GM18502 (cell line): ENCODE measurements at regions not wholly inside any gene's neighbourhood (a gene's known extent, or its start where the extent isn't known, plus 50 kb on each side); places are given as distances from the start of the nearest gene placed in this dataset.

Source experiments
- ATAC-seq: cut with Tn5 transposase; IDR thresholded peaks from one replicate; pipeline ENCODE4 v1.9.1; 2021; ENCODE audit warnings: mild to moderate bottlenecking; ENCODE audit not compliant: unreplicated experiment, poor library complexity

DNA sequence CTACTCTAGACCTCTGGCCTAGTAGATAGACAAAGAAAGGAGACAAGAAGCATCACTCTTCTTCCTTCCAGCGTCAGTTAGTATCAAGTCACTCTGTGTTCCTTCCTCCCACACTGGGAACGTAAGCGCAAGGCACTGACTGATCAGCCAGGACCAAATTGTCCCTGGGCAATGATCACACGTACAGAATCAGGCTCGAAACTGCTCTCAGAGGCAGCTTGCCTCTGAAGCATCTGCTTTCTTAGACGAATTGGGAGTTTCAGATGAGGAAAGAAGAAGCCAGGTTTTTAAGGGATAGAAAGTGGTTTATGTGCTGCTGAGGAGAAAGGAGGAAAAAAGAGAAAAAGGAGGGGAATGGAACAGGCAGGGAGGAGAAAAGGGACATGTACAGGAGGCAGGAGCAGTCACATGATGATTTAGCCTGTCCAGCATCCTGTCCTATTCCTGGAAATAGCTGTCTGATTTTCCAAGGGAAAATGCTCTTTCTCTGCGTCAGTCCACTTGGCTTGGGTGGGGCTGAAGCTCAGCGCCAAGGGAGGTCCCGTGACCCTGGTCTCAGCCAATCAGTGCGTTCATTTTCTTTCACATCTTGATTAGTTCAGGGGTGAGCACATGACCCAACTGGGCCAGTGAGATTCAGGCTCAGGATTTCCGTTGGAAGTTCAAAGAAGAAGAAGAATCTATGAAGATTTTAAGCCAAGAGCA, 102.0 kb upstream of the PRICKLE2 start:
- no peak for ATAC-seq

DNA sequence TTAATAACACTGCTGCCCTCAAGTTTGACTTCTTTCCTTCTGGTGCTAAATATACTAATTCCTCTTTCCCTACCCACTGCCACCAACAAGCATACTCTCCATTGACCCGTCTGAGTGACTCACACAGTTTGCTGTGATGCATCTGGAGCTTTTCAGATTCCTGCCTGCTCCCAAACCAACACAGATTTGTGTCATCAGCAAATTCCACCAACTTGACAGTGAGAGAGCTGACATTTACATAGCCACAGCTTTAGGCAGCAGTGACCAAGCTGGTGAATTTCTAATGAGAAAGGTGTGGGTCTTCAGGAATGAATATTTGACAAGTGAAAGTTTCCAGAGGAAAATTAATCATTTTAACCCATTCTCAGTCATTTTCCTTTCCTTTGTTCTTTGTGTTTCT, 96.5 kb upstream of the PRICKLE2 start:
- ATAC-seq = no peak

DNA sequence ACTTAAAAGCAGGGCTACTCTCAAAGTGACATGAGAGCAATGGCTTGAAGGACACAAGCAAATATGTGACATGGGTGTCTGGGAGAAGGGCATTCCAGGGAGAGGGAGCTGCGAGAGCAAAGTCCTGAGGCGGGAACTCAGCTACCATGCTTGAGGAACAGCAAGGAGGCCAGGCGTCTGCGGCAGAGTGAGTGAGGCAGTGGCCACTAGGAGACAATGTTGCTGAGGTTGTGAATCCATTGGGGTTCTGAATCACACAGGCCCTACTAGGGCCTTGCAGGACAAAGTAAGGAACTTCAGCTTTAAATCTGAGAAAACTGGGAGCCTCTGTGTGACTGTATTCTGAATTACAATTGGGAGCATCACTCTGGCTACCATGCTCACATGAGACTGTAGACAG, 94.1 kb upstream of the PRICKLE2 start:
- no peak for ATAC-seq

DNA sequence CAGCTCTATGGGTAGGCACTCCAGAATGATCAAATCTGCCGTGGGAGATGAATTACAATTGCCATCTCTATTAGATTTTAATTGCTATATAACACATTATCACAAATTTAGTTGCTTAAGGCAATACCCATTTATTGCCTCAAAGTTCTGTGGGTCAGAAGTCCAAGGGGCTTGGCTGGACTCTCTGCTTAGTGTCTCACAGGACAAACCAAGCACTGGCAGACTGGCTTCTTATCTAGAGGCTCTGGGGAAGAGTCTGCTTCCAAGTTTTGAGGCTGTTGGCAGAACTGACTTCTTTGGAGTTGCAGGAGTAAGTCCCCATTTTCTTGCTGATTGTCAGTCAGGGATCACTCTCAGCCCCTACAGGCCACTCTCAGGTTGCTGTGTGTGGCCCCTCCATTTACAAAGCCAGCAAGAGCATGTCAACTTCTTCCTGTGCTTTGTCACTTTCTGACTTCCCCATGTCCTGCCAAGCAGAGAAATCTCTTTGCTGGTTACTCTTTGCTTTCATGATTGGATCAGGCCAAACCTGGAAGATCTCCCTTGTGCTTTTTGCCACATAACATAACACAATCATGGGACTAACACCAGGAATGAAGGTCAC, 93.5 kb upstream of the PRICKLE2 start:
- no peak for ATAC-seq

DNA sequence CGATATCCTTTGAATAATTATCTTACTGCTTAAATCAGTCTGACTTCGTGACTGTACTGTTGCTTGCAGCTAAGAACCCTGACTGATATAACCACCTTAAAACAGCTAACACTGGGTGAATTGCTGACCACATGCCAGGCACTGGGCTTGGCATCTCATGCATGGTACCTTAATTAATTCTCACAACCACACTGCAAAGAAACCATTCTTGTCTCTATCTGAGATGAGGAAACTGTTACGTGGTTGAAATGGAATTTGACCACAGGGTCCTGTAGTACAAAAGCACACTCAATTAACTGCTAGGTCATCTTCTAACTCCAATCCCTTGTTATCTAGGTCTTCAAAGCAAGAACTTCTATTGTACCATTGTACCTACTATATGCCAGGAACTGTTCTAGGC, 92.7 kb upstream of the PRICKLE2 start:
- no peak for ATAC-seq

DNA sequence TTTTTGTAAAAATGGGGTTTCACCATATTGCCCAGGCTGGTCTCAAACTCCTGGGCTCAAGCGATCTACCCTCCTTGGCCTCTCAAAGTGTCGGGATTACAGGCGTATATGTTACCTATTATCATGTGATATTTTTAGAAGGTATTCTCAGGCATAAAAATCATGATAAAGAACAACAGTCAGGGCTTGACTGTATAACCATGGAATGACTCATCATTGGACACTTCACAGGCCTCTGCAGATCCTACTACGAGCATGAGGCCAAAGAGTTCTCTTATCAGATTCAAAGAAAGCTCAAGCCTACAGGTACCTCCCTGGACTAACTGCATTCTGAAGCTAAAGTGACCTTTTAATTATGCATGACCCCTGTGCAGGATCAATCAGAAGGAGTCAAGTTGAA, 91.7 kb upstream of the PRICKLE2 start:
- ATAC-seq = no peak

DNA sequence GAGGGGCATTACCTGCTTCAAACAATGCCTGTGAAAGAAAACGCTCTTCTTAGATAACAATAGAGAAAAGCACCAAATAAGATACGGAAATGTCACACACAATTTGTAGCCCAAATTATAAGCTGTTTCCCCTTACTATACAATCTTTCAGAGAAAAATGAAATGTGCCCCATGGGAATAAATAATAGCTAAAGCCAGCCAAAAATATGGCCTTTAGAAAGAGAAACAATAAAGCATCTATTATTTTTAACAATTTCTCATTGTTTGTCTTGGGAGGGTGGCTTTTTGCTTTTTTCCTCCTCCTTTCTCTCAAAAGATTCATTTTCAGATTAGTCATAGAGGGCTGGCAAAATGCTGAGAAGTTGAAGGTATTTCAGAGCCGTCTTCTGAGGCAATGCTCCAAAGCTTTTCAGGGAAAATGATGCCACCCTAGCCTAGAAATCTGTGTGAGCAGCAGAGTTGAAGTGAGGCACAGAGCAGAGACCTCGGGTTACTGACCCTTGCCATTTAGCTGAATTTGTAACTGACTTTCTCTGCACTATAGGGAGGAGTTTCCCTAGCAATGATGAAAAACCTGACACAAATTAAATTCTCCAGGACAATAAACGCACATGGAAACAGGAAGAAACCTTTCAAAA, 86.3 kb upstream of the PRICKLE2 start:
- ATAC-seq = no peak

DNA sequence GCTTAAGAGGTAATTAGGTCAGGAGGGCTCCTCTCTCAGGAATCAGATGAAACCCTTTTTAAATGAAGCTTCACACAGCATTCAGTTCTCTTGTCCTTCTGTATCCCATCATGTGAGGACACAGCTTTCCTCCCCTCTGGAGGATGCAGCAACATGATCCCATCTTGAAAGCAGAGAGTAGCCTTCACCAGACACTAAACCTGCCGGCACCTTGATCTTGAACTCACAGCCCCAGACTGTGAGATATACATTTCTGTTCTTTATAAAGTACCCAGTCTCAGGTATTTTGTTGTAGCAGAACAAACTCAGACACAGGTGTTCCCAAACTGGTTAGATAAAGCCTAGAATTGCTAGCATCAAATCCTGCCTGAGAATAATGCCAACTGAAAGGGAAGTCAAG, 83.7 kb upstream of the PRICKLE2 start:
- no peak for ATAC-seq

DNA sequence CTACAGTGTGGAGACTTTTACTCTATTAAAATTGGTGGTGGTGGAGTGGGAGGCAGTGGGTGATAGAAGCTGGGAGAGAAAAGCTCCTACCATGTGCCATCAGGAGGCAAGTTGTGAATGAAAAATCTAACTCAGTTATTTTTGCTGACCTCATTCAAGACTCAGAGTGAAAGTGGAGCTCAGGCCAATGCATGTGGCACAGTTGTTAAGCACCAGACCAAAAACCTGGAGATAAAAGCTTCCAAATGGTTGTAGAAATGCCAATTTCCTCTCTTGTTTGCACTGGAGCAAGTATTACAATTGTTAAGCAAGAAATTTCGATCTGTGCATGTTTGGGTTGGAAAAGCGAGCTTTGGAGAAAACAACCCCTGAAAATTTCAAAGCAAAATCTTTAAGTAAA, 81.5 kb upstream of the PRICKLE2 start:
- no peak for ATAC-seq

DNA sequence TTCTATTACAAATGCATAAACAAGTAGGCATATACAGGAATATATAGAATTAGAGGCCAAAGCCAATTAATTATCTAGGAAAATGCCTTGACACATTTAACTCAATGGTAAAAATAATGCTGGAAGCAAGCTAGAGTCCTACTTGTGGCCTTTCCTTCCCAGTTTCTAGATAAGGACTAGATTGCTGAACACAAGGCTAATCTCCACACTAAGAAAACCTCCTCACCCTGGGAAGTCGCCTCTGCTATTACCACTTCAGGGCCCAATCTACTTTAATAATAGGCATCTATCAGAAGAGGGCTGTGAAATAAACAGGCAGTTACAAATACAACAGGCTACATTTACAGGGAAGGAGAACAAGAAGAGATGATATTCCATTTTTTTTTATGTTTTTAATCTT, 80.5 kb upstream of the PRICKLE2 start:
- ATAC-seq = no peak

DNA sequence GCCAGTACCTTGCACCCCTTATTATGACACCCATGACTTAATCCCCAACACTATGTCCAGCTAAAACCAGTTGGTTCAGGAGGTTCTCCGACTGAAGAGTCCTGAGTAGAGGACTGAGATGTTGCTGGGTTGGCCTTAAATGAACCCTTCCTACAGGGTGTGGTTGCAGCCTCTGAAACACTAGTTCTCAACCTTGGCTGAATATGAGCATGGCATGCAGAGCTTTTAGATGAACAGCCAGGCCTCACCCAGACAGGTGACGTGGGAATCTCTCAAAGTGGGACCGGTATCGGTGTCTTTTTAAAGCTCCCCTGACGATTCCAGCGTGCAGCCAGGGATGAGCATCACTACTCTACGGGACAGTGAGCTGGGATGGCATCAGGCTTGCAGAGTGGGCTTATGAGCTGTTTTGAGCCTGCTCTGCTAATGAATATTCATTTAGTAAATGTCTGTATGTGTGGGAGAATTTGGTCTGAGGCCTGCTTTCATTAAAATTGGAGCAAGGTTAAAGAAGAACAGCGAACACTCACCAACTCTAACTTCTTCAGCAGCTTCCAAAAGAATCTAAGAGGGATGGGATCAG, 79.7 kb upstream of the PRICKLE2 start:
- no peak for ATAC-seq

DNA sequence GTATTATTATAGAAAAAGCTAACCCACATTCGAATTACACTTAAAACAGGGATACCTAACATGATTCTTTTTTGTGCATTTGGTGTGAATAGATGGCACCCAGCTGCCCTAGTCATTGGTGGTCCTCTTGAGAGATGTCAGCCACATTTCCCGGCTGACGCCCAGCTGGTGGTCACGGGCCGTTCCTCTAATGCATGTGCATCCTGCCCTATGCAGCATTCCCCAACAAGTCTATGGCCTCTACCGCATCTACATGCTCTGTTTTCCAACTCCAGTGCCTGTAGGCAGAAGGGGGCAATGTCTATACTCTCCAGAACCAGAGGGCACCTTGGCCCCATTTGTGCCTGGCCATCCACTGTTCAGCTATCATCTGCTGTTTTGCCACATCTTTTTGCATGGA, 78.6 kb upstream of the PRICKLE2 start:
- ATAC-seq = no peak

DNA sequence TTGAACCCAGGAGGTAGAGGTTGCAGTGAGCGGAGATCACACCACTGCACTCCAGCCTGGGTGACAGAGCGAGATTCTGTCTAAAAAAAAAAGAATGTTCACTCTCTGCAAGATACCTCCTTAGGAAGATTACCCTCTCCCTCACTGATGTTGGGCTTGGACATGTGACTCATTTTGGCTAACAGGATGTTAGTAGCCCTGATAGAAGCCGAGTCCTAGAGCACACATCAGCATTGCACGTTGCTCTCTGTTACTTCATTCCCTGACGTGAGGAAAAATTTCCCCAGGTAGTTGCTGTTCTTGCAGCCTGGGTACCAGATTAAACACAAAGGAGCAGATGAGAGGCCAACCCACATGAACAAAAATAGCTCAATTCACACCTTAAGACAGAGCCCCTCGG, 78.1 kb upstream of the PRICKLE2 start:
- ATAC-seq = no peak

DNA sequence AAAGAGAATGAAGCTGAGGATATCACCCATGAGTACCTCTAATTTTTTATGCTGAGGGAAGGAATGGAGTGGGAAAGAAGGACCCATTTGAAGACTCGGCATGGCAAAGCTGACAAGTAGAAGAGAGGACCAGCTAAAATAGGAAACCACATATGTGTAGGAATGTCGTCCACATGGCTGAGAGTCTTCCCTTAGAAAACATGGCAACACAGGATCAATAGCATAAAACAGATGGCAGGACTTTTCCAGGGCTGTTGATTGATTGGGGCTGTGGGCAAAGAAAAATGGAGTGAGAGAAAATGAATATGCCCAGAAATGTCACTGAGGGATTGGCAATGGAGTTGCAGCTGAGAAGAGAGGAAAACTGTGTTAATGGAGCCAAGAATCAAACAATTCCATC, 76.2 kb upstream of the PRICKLE2 start:
- ATAC-seq = no peak

DNA sequence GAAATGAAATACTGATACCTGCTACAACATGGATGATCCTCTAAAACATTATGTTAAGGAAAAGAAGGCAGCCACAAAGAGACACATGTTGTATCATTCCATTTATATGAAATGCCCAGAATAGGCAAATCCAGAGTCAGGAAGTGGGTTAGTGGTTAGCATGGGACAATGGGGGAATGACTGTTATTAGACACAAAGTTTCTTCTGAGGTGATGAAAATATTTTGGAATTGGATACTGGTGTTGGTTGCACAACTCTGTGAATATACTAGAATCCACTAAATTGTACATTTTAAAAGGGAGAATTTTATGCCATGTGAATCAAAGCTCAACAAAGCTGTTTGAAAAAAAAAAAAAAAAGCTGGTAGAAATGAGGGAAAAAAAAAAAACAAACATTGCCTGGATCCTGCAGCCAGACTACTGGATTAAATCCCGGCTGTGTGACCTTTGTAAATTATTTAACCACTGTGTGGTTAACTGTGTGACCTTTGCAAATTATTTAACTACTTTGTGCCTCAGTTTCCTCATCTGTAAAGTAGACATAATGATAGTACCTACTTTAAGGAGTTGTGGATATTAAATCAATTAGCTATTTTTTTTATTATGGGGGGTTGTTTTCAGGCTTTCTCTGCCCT, 75.6 kb upstream of the PRICKLE2 start:
- no peak for ATAC-seq

DNA sequence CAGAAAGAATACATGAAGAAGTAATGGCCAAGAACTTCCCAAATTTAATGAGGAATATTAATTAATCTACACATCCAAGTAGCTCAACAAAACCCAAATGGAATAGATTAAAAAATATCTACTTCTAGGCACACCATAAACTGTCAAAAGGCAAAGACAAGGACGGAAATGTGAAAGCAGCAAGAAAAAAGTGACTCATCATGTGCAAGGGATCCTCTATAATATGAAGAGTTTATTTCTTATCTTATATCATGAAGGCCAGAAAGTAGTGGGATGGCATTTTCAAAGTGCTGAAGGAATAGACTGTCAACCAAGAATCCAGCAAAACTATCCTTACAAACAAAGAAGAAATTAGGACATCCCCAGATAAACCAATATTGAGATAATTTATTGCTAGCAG, 73.9 kb upstream of the PRICKLE2 start:
- no peak for ATAC-seq

DNA sequence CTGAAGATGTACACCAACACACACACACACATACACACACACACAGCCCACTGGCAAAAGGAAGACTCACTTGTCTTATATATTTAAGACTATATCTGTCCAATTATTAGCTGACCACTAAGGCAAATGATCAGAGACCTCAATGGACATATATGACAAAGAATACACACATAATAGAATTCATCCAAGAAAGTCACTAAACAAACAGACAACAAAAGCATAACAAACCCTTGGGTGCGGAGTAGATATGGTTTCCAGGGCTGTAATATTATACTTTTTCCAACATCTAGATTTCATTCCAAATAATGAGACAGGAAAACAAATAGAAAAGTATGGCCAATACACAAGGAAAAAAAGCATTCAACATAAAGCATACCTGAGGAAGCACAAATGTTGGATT, 72.3 kb upstream of the PRICKLE2 start:
- ATAC-seq = no peak

DNA sequence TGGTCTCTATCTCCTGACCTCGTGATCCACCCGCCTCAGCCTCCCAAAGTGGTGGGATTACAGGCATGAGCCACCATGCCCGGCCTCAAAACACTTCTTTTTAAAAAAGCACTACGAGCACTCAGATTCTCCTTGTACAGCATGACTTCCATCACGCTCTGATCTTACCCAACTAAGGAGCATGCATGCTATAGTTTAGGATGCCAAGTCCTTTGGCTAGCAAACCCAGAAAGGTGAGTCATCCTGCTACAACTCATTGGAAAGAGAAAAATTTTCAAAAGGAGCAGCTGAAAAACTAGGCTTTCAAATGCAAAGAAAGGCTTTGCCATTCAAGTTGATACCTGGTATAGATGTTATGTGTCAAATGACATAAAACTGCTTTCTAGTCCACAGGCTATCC, 70.3 kb upstream of the PRICKLE2 start:
- ATAC-seq = no peak

DNA sequence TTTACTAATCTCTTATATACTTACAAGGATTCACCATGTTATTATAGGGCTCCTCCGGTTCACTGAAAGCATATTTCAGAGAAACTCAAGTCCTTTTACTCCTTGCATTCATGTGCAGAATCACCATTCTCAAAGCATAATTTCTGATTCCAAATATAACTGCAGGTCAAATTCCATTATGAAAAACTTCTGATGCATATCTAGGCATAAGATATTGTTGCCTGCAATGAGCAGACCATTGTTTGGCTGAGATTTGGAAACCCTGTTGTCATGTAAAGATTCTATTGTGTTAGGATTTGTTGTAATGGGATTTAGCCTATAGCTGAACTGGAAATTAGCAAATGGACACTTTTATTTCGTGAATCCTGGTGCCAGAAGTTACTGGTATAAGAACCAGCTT, 69.5 kb upstream of the PRICKLE2 start:
- ATAC-seq = no peak

DNA sequence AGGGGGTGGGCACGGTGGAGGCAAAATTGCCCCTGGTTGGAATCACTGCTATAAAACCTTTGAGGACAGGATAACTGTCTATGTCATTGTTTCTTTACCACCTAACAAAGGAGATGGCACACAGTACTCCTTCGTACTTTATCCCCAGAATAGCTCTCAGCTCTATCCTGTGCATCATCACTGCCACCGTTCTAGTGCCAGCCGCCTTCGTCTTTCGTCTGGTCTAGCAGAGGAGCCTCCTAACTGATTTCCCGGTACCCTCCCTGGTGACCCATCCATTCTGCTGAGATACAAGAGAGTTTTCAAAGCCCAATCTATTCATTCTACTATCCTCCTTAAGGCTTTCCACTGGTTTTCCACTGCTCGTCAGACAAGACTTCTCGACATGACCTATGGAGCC, 67.9 kb upstream of the PRICKLE2 start:
- ATAC-seq = no peak

DNA sequence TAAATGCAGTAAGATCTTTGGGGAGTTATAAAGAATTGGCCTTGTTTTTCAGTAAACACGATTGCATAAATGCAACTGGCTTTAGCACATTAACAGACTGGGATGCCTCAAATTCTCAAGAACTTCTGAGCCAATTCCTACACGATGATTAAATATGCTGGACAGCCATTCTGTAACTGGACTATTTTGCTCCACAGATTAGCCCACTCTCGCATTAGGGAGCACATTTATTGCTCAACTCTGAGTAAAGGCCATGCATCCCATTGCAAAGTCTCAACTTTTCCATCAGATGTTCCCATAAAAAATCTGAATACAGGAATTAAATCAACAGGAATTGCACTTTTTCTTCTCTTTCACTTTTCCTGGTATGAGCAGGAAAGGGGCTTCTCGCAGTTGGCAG, 66.7 kb upstream of the PRICKLE2 start:
- ATAC-seq = no peak
